MM.1S (cell line): ENCODE measurements at regions not wholly inside any gene's neighbourhood (a gene's known extent, or its start where the extent isn't known, plus 50 kb on each side); places are given as distances from the start of the nearest gene placed in this dataset.
A peak's percentile ranks its signal among the peaks of the same experiment; 100 is the strongest.
"Not testable (repeated sequence)": the region's sequence is repeated elsewhere in the genome, so short reads cannot be mapped to it uniquely, and the experiment has no call there.

Experiments used
- DNase-seq: peaks from one replicate; pipeline ENCODE4 v3.0.0-alpha.2; 2015
- H2AFZ ChIP-seq: fragments of 300-600 bp; sonication (generic); 2 replicates; pipeline ENCODE4 v1.6.0; 2016; ENCODE audit warnings: antibody characterized with exemption, low read length
- H3F3A ChIP-seq: fragments of 300-600 bp; sonication (generic); 2 replicates; pipeline ENCODE4 v1.6.1; 2016; ENCODE audit warnings: mild to moderate bottlenecking, antibody characterized with exemption, low read length, moderate library complexity, mixed read lengths; ENCODE audit not compliant: insufficient read depth
- H3K27ac ChIP-seq: fragments of 300-600 bp; sonication (generic); 2 replicates; pipeline ENCODE4 v1.5.1; 2016; ENCODE audit warnings: mild to moderate bottlenecking, low read length
- H3K27me3 ChIP-seq: fragments of 300-600 bp; sonication (generic); replicated peaks from 2 replicates; pipeline ENCODE4 v1.6.0; 2016; ENCODE audit warnings: low read length; ENCODE audit not compliant: insufficient read depth
- H3K36me3 ChIP-seq: fragments of 300-600 bp; sonication (generic); replicated peaks from 2 replicates; pipeline ENCODE4 v1.6.1; 2016; ENCODE audit warnings: mild to moderate bottlenecking, low read length, mixed read lengths; ENCODE audit not compliant: insufficient read depth
- H3K4me1 ChIP-seq: fragments of 300-600 bp; sonication (generic); 2 replicates; pipeline ENCODE4 v1.6.1; 2016; ENCODE audit warnings: low read length, mixed read lengths
- H3K4me2 ChIP-seq: fragments of 300-600 bp; sonication (generic); 2 replicates; pipeline ENCODE4 v1.6.0; 2016; ENCODE audit warnings: low read depth, low read length
- H3K4me3 ChIP-seq: fragments of 300-600 bp; sonication (generic); 2 replicates; pipeline ENCODE4 v1.5.1; 2016; ENCODE audit warnings: low read length, mixed read lengths
- H3K79me2 ChIP-seq: fragments of 300-600 bp; sonication (generic); 2 replicates; pipeline ENCODE4 v1.6.1; 2016; ENCODE audit warnings: mixed run types, low read length, mixed read lengths
- H3K9ac ChIP-seq: fragments of 300-600 bp; sonication (generic); 2 replicates; pipeline ENCODE4 v1.6.1; 2016; ENCODE audit warnings: low read length, mixed read lengths
- H3K9me2 ChIP-seq: fragments of 300-600 bp; sonication (generic); replicated peaks from 2 replicates; pipeline ENCODE4 v1.6.1; 2016; ENCODE audit warnings: mild to moderate bottlenecking, low read length, mixed read lengths; ENCODE audit not compliant: insufficient read depth
- H3K9me3 ChIP-seq: fragments of 300-600 bp; sonication (generic); replicated peaks from 2 replicates; pipeline ENCODE4 v1.6.1; 2016; ENCODE audit warnings: mild to moderate bottlenecking, low read length, mixed read lengths; ENCODE audit not compliant: insufficient read depth
- H4K20me1 ChIP-seq: fragments of 300-600 bp; sonication (generic); 2 replicates; pipeline ENCODE4 v1.6.1; 2016; ENCODE audit warnings: mild to moderate bottlenecking, low read length, moderate library complexity, mixed read lengths; ENCODE audit not compliant: insufficient read depth
- CTCF ChIP-seq: fragments of 300-600 bp; sonication (generic); IDR thresholded peaks from 2 replicates; pipeline ENCODE4 v1.5.1; 2016; ENCODE audit warnings: antibody characterized with exemption, low read length, mixed read lengths
- EZH2 ChIP-seq: fragments of 300-600 bp; sonication (generic); optimal IDR thresholded peaks from 2 replicates; pipeline ENCODE3; 2017; ENCODE audit warnings: low read depth, mild to moderate bottlenecking, antibody characterized with exemption, low read length, mixed read lengths
- EZH2phosphoT487 ChIP-seq: fragments of 300-600 bp; sonication (generic); IDR thresholded peaks from 2 replicates; pipeline ENCODE4 v1.6.1; 2018; ENCODE audit warnings: antibody characterized with exemption, low read length

DNA sequence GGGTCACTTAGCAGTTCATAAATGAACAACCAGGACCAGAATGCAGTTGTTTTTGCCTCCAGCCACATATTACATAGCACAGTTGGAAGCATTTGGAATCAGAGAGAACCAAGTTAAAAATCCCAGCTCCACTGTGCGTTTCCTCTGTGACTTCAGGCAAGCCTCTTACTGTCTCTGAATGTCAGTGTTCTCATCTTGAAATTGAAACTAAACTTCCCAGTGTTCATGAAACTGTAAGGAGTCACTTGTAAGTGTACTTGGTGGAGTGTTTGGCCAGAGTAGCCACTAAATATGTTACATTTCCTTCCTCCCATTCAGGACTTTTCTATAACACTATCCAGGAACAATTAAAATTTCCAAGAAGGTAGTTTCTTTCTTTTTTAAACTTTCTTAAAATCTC lies 276.8 kb downstream of the KCNRG start:
- H2AFZ ChIP-seq, result no peak overlapping the region
- H3K9me2 ChIP-seq, result no peaks in the 10 kb centered on the region
- DNase-seq, result peak; percentile 18
- H3K27me3 ChIP-seq, result no peaks in the 10 kb centered on the region
- H3K27ac ChIP-seq, result no peak overlapping the region
- H3K9me3 ChIP-seq, result no peaks in the 10 kb centered on the region
- H3K36me3 ChIP-seq, result no peaks in the 10 kb centered on the region
- H4K20me1 ChIP-seq, result no peaks in the 10 kb centered on the region
- no peaks in the 10 kb centered on the region for H3K4me1 ChIP-seq
- H3K4me3 ChIP-seq, result no peak overlapping the region
- H3K79me2 ChIP-seq, result no peaks in the 10 kb centered on the region
- TF ChIP-seq EZH2phosphoT487 (no peak), EZH2 (no peak), CTCF (no peak)
- H3F3A ChIP-seq, result peaks cover 3% of the 10 kb centered on the region; the same call in 1 of the 2 replicates
- no peak overlapping the region for H3K9ac ChIP-seq
- peak overlapping the region; percentile 21; the same call in 1 of the 2 replicates for H3K4me2 ChIP-seq

- not testable (repeated sequence) for H3K4me2 ChIP-seq, H3F3A ChIP-seq, H3K9me2 ChIP-seq, H4K20me1 ChIP-seq, H3K36me3 ChIP-seq, H3K9me3 ChIP-seq, H3K4me1 ChIP-seq, H3K27ac ChIP-seq, H3K4me3 ChIP-seq, H2AFZ ChIP-seq, H3K9ac ChIP-seq, H3K79me2 ChIP-seq, DNase-seq, H3K27me3 ChIP-seq
Measured at GRCh38 chr13:50294425-50294824, 279.2 kb downstream of the KCNRG start.

DNA sequence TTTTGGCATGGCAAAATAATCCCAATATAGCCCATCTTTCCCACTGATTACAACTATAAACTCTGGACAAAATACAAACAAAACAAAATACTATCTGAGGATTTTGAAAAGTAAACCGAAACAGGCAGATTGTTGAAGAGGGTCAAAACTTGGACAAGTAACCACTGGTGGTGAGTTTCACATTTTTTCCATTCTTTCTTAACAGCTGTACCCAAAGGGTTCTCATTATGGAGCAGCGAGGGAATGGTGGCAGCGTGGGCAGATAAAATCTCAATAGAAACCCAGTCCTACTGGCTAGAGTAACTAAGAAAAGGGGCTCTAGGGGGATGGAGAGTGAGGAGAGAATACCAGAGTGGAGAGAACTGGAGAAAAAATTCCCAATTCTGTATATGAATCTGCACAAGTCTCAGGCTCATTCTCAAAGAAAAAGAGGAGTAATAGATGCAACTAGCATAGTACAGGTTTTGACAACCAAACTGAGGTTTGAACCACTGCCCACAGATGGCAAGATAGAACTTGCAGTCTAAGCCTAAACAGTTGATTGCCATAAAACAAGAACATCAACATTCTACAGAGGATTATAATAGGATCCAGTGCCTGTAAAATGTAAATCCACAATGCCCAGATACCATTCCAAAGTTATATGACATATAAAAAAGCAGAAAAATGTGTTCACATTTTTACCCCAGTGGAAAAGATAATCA lies 284.5 kb downstream of the KCNRG start:
- no peaks in the 10 kb centered on the region for H3K27me3 ChIP-seq
- H3K36me3 ChIP-seq, result no peaks in the 10 kb centered on the region
- H3K4me3 ChIP-seq, result no peak overlapping the region
- no peak overlapping the region for H3K27ac ChIP-seq
- H3K9ac ChIP-seq, result no peak overlapping the region
- H3K9me2 ChIP-seq, result no peaks in the 10 kb centered on the region
- no peaks in the 10 kb centered on the region for H3K4me1 ChIP-seq
- H4K20me1 ChIP-seq, result no peaks in the 10 kb centered on the region
- TF ChIP-seq CTCF (no peak), EZH2 (no peak), EZH2phosphoT487 (no peak)
- H3F3A ChIP-seq, result no peaks in the 10 kb centered on the region
- H3K4me2 ChIP-seq, result no peak overlapping the region
- no peak for DNase-seq
- no peaks in the 10 kb centered on the region for H3K9me3 ChIP-seq
- no peak overlapping the region for H2AFZ ChIP-seq
- H3K79me2 ChIP-seq, result no peaks in the 10 kb centered on the region

DNA sequence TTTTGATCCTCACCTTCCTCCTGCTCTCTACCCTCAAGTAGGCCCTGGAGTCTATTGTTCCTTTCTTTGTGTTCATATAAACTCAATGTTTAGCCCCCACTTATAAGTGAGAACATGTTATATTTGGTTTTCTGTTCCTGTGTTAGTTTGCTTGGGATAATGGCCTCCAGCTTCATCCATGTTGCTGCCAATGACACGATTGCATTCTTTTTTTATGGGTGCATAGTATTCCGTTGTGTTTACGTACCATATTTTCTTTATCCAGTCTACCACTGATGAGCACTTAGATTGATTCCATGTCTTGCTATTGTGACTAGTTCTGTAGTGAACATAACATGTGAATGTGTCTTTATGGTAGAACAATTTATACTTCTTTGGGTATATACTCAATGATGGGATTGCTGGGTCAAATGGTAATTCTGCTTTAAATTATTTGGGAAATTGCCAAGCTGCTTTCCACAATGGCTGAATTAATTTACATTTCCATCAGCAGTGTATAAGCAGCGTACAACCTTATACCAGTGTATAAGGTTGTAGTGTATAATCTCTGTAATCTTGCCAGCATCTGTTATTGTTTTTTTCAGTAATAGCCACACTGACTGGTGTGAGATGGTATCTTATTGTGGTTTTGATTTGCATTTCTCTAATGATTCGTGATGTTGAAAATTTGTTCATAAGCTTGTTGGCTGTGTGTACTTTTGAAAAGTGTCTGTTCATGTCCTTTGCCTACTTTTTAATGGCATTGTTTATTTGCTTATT lies 288.9 kb downstream of the KCNRG start:
- H3F3A ChIP-seq, result no peaks in the 10 kb centered on the region
- H3K79me2 ChIP-seq, result no peaks in the 10 kb centered on the region
- no peak overlapping the region for H3K4me3 ChIP-seq
- no peak overlapping the region for H2AFZ ChIP-seq
- H3K36me3 ChIP-seq, result no peaks in the 10 kb centered on the region
- no peaks in the 10 kb centered on the region for H3K9me2 ChIP-seq
- H3K27me3 ChIP-seq, result no peaks in the 10 kb centered on the region
- no peaks in the 10 kb centered on the region for H3K4me1 ChIP-seq
- no peak overlapping the region for H3K4me2 ChIP-seq
- no peak overlapping the region for H3K27ac ChIP-seq
- DNase-seq, result no peak
- H3K9me3 ChIP-seq, result no peaks in the 10 kb centered on the region
- H4K20me1 ChIP-seq, result no peaks in the 10 kb centered on the region
- TF ChIP-seq EZH2, result no peak
- H3K9ac ChIP-seq, result no peak overlapping the region
